Neuron (in vitro differentiated cells): ENCODE measurements at regions not wholly inside any gene's neighbourhood (a gene's known extent, or its start where the extent isn't known, plus 50 kb on each side); places are given as distances from the start of the nearest gene placed in this dataset.

ENCODE experiments used
- H2AFZ ChIP-seq: one replicate; pipeline ENCODE4 v1.6.1; 2013; ENCODE audit warnings: low read depth, mild to moderate bottlenecking, inconsistent platforms, low read length, moderate library complexity
- H3K27me3 ChIP-seq: one replicate; pipeline ENCODE4 v1.6.1; 2013; ENCODE audit warnings: low read length; ENCODE audit not compliant: insufficient read depth
- H3K36me3 ChIP-seq: one replicate; pipeline ENCODE4 v1.6.1; 2013; ENCODE audit warnings: low read length; ENCODE audit not compliant: insufficient read depth
- H3K4me1 ChIP-seq: one replicate; pipeline ENCODE4 v1.6.1; 2013; ENCODE audit warnings: low read length; ENCODE audit not compliant: insufficient read depth
- H3K4me3 ChIP-seq: 2 replicates; pipeline ENCODE4 v1.5.1; 2013; ENCODE audit warnings: mild to moderate bottlenecking, low read length, moderate library complexity
- H3K9me3 ChIP-seq: one replicate; pipeline ENCODE4 v1.6.1; 2013; ENCODE audit warnings: low read length

DNA sequence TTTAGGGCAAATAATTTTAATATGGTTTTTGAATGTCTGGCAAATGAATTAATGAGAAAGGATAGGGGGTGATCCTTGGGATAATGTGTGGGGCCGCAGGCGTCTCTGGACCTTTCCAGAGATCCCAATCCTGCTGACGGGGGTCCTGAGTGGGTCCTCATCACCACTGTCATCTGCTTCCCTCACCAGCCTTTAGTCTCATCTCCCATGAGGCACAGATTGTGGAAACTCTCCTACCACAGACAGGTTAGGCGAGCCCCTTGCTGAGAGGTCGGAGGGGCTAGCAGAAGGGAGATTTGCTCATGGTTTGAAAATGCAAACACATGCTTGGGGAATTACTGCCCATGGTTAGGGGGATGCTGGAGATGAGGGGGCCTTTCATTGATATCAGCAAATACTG lies 484.6 kb downstream of the RPS24 start:
- Histone ChIP-seq H3K4me3 (no peak overlapping the region), H3K9me3 (no peaks in the 10 kb centered on the region), H2AFZ (no peak overlapping the region), H3K4me1 (no peaks in the 10 kb centered on the region), H3K27me3 (no peaks in the 10 kb centered on the region), H3K36me3 (no peaks in the 10 kb centered on the region)

DNA sequence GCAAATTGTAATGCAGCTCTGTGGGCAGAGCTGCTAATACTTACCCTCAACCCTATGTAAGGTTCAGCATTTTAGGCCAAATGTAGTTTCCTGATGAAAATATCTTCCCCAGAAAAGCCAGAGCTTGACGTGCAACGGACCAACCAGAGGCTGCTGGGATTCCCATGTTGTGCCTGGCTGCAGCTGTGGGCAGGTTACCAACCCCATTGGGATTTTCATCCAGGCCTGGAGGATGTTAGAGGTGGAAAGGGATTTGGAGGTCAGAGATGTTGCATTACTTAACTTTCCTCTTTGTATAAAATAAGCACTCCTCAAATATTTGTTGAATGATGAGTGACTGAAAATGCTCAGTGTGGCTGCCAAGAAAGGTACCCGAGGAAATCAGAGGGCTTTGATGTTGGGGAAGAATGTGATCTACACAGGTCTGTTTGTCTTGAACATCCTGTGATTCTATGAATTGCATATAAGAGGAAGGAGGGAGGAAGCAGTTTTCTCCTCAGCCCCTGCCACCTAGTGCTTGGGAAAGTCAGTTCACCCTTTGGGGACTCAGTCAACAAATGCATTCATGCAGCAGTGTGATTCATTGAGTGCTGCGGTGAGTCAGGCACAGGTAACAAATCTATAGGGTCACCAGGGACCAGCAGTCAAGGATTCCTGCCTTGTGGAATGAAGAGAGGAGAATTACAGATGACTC lies 487.2 kb downstream of the RPS24 start:
- H3K9me3 ChIP-seq, result no peaks in the 10 kb centered on the region
- H3K4me3 ChIP-seq, result no peak overlapping the region
- H3K36me3 ChIP-seq, result no peaks in the 10 kb centered on the region
- no peak overlapping the region for H2AFZ ChIP-seq
- no peaks in the 10 kb centered on the region for H3K4me1 ChIP-seq
- H3K27me3 ChIP-seq, result no peaks in the 10 kb centered on the region

DNA sequence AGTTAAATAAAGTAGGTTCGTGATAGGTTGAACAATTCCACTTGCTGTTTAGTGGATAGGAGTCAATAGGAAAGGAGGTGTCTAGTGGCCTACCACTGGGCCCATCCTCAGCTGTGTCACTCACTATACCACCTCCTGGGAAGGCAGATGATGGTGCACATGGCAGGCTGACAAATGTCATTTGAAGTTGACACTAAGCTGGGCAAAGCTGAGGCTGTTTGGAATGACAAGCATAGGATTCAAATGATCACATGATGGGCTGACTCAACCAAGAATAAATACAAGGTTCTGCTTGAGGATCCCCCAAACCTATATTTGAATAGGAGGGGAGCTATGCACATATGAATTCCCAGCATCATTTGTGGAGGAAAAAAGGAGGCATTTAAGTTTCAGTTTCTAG lies 489.8 kb downstream of the RPS24 start:
- Histone ChIP-seq H3K4me3 (no peak overlapping the region), H2AFZ (no peak overlapping the region), H3K9me3 (no peaks in the 10 kb centered on the region), H3K27me3 (no peaks in the 10 kb centered on the region), H3K4me1 (no peaks in the 10 kb centered on the region), H3K36me3 (no peaks in the 10 kb centered on the region)

DNA sequence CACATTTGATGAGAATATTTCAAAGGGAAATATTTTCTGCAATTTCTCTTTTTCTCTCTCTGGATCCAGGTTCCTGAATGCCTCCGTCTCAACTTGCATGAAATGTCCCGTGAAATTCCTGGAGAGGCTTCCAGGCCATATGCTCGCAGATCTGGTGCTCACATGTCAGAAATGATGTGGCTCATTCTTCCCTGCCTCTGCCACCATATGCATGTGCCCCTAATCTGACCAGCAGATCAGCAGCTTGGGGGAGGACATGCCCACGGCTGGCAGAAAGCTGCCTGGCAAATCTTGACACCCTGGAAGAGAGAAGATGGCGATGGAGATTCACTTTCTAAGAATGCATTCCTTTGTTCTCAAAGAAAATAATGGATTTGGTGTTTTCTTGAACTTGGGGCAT lies 490.7 kb downstream of the RPS24 start:
- no peaks in the 10 kb centered on the region for H3K27me3 ChIP-seq
- no peaks in the 10 kb centered on the region for H3K9me3 ChIP-seq
- no peaks in the 10 kb centered on the region for H3K4me1 ChIP-seq
- no peak overlapping the region for H3K4me3 ChIP-seq
- H2AFZ ChIP-seq, result no peak overlapping the region
- H3K36me3 ChIP-seq, result no peaks in the 10 kb centered on the region

DNA sequence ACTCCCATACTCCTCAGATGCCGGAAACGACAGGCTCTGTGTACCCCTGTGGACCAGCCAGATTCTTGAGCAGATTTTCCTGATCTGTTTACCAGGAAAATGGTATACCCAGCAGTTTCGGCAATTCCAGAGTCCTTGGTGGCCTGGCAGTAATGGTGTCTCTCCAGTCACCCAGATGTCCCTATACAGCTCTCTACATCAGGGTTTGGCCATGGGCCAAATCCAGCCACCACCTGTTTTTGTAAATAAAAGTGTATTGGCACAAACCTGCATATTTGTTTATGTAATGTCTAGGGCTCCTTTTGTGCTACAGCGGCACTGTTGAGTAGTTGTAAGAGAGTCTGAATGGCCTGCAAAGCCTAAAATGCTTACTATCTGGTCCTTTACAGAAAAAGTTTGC lies 491.3 kb downstream of the RPS24 start:
- H3K4me3 ChIP-seq, result no peak overlapping the region
- no peaks in the 10 kb centered on the region for H3K9me3 ChIP-seq
- H3K27me3 ChIP-seq, result no peaks in the 10 kb centered on the region
- no peak overlapping the region for H2AFZ ChIP-seq
- no peaks in the 10 kb centered on the region for H3K4me1 ChIP-seq
- H3K36me3 ChIP-seq, result no peaks in the 10 kb centered on the region

DNA sequence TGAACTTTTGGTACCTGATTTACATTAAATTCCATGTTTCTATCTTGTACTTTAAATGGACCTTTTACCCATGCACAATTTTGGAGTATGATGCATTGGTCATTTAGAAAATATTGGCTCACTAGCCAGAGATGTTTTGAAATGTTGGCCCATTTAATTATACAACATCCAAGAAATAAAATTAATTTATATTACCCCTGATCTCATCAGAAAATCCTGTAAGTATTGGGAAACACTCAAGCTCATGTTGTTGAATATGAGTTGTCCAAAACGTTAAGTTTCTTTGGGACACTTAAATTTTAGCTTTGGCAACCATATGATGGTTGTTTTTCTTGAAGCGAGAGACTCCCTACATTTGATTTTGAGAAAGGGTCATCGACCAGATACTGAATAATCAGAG lies 492.7 kb downstream of the RPS24 start:
- Histone ChIP-seq H3K4me1 (no peaks in the 10 kb centered on the region), H3K27me3 (no peaks in the 10 kb centered on the region), H2AFZ (no peak overlapping the region), H3K36me3 (no peaks in the 10 kb centered on the region), H3K9me3 (peaks cover 2% of the 10 kb centered on the region), H3K4me3 (no peak overlapping the region)

DNA sequence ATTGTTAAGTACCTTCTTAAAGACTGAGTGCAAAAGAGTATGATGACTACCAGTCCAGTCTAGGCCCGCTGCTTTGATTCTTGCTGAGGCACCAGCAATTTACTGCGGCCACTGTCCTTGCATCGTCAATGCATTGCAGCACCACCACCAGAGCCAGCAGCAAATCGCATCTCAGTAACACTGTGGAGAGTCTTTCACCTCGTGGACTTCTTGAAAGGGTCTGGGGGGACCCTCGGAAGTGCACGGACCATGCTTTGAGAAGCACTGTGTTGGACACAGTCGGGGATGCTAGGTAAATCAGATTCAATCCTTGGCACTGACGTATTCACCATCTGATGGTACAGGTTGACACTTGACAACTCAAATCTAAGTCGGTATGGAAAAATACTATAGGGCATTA lies 493.6 kb downstream of the RPS24 start:
- Histone ChIP-seq H2AFZ (no peak overlapping the region), H3K36me3 (no peaks in the 10 kb centered on the region), H3K9me3 (peaks cover 4% of the 10 kb centered on the region), H3K4me1 (no peaks in the 10 kb centered on the region), H3K27me3 (no peaks in the 10 kb centered on the region), H3K4me3 (no peak overlapping the region)

DNA sequence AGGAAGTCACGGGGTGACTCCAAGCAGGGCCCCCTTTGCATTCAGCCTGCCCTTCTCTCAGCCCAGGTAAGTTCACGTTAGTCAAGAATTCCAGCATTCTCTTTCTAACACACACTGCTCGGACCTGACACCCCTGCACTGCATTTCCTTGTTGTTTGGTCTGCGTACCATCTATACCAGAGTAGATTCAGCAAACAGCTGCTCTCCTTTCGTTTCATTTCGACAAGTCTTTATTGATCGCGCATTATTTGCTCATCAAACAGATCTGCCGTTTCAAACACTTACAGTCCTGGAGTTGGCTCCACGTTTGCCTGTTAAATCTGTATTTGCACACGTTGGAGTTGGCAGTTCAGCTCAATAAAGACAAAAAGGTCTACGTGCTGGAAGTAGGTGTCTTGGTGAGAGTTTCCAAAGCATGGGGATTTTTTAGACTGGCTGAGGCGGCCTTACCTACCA lies 495.1 kb downstream of the RPS24 start:
- H3K9me3 ChIP-seq, result peaks cover 4% of the 10 kb centered on the region
- H3K4me3 ChIP-seq, result no peak overlapping the region
- H3K36me3 ChIP-seq, result no peaks in the 10 kb centered on the region
- H3K27me3 ChIP-seq, result no peaks in the 10 kb centered on the region
- H3K4me1 ChIP-seq, result no peaks in the 10 kb centered on the region
- H2AFZ ChIP-seq, result no peak overlapping the region

DNA sequence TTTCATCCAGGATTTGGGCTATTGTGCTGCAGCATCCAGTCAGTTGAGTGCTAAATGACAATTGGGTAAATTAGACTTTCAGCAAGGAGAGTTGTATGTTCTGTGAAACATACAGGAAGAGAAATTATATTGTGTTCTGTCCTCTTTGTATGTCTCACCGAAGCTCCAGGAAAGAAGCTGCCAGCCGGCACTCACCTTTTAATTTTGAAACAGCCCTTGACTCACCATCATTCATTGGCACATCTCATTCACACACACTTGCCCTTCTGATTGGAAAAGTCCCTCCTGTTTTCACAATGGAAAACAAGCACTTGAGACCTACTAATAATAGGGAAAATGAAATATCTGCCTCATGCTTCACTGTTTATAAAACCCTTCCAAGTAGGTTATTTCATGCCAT lies 495.6 kb downstream of the RPS24 start:
- H3K27me3 ChIP-seq, result no peaks in the 10 kb centered on the region
- peaks cover 4% of the 10 kb centered on the region for H3K9me3 ChIP-seq
- no peak overlapping the region for H2AFZ ChIP-seq
- no peaks in the 10 kb centered on the region for H3K4me1 ChIP-seq
- H3K4me3 ChIP-seq, result no peak overlapping the region
- no peaks in the 10 kb centered on the region for H3K36me3 ChIP-seq

DNA sequence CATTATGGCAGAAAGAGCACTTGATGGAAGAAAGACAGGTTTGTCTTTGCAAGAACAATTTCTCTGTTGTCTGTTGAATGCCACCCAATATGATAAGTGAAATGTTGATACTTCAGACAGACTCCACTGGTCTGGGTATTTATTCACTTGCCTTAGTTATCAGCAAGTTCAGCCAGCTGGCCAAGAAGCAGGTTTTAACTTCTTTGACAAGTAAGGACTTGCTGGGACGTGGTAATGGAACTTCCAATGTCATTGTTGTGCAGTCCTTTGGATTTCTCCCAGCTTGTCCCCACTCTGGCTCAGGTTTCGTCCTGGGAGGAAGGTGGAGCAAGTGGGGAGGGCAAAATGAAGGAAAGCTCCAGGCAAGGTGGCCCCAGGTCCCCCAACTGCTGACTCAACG lies 497.4 kb downstream of the RPS24 start:
- H3K4me3 ChIP-seq, result no peak overlapping the region
- H3K27me3 ChIP-seq, result no peaks in the 10 kb centered on the region
- no peaks in the 10 kb centered on the region for H3K4me1 ChIP-seq
- H3K9me3 ChIP-seq, result peaks cover 4% of the 10 kb centered on the region
- no peak overlapping the region for H2AFZ ChIP-seq
- no peaks in the 10 kb centered on the region for H3K36me3 ChIP-seq

DNA sequence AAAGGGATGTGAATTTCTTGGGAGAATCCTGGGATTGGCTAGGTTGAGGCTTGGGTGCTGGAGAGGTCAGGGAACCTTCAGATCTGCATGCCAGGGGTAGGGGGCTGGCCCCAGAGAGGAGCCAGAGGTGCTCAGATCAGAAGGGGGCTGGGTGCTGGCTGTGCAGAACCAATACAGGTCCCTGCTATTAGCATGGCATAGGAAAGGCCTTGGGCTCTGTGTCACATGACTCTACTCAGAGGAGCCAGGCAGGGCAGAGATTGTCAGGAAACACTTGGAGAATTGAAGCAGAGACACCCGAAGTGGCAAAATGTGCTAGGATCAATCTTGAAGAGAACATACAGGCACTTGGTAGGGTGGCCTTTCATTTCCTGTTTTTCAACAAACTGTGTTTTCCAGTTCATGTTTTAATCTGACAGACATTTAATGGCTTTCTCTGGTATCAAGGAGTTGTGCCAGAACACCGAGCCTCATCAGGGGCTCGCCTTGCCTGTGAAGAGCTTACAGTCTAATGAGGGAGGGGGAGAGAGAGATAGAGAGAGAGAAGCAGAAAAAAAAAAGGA lies 498.9 kb downstream of the RPS24 start:
- no peaks in the 10 kb centered on the region for H3K27me3 ChIP-seq
- no peak overlapping the region for H2AFZ ChIP-seq
- no peaks in the 10 kb centered on the region for H3K36me3 ChIP-seq
- no peaks in the 10 kb centered on the region for H3K4me1 ChIP-seq
- no peak overlapping the region for H3K4me3 ChIP-seq
- H3K9me3 ChIP-seq, result peaks cover 4% of the 10 kb centered on the region

DNA sequence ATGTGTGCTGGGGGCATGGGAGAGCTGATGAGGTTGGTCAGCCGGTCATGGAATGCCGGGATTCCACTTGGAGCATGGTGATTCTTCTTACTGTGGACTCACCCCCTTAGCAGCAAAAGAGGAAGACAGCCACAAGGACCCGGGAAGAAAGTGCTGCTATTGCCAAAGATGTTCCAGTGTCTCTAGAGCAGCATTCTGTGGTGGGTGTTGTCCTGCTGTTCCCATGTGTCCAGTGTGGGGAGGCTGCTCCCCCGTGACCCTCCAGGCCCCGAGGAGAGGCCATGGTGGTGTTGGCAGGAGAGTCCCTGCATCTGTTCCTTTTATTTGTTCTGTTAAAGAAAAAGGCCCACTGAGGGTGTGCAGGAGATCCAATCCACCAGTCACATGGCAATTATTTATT lies 499.4 kb downstream of the RPS24 start:
- Histone ChIP-seq H3K9me3 (peaks cover 4% of the 10 kb centered on the region), H3K4me3 (no peak overlapping the region), H3K27me3 (no peaks in the 10 kb centered on the region), H3K4me1 (no peaks in the 10 kb centered on the region), H2AFZ (no peak overlapping the region), H3K36me3 (no peaks in the 10 kb centered on the region)

DNA sequence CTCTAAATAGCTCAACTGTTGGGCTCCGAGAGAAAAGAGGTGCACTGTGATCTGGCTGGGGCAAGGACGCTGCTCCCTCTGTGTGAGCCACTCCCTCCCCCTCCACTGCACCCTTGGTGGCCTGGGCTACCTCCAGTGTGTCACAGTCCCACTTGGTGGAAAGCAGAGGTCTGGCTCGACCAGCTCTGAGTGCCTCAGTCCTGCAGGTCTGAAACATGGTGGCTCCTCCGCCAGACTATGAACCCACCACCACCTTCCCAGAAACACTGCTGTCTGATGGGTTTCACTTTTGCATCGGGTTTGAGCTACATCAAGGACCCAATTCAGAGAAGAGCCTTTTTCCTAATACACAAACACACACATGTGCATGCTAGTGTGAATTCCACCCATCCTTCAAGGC lies 500.1 kb downstream of the RPS24 start:
- Histone ChIP-seq H2AFZ (no peak overlapping the region), H3K4me3 (no peak overlapping the region), H3K27me3 (no peaks in the 10 kb centered on the region), H3K4me1 (no peaks in the 10 kb centered on the region), H3K36me3 (no peaks in the 10 kb centered on the region), H3K9me3 (peaks cover 4% of the 10 kb centered on the region)

DNA sequence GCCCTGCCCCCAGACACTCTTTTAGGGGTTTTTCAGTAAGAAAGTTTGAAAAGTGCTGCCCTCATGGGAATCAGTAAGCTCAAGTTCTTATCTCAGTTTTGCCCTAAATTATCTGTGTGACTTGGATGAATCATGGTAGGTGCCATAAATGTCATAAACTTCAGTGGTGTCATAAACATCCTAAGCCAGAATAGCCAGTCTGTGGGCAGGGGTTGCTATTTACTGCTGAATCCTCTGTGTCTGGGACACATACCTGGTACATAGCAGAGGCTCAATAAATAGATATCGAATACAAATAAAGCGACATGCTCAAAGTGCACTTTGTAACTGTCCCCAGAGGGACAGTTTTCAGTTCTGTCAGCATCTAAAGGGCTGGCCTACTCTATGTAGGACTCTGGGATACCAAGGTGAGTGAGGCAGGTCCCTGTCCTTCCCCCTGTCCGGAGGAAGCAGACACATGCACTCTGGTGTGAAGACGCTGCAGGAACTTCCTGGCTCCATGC lies 502.1 kb downstream of the RPS24 start:
- Histone ChIP-seq H3K4me1 (no peaks in the 10 kb centered on the region), H3K4me3 (no peak overlapping the region), H2AFZ (no peak overlapping the region), H3K9me3 (peaks cover 4% of the 10 kb centered on the region), H3K36me3 (no peaks in the 10 kb centered on the region), H3K27me3 (no peaks in the 10 kb centered on the region)
